ENCODE measurements at regions not wholly inside any gene's neighbourhood (a gene's known extent, or its start where the extent isn't known, plus 50 kb on each side); places are given as distances from the start of the nearest gene placed in this dataset.

- TF ChIP-seq POLR2A (IDR thresholded peaks at IDR 0.05; ENCODE audit: low read depth) (no peak), EP300 (IDR thresholded peaks at IDR 0.05) (no peak), CTCF (IDR thresholded peaks at IDR 0.05) (no peak), POLR2AphosphoS5 (IDR thresholded peaks at IDR 0.05) (no peak)
- Histone ChIP-seq H3K4me3 (no peak overlapping the region), H3K36me3 (no peaks in the 10 kb centered on the region), H3K27ac (replicated peaks in 1 of 4) (no peak overlapping the region), H3K4me1 (no peaks in the 10 kb centered on the region), H3K27me3 (no peaks in the 10 kb centered on the region), H3K9me3 (peaks cover 0 to 6% (median 0%) of the 10 kb centered on the region in 4 donors)
- DNase-seq (ENCODE audit: extremely low spot score) = no peak
- WGBS = 94% methylated on average over 2 of the region's 2 CpGs
- intact Hi-C loops (cut with DNase I) = loop anchor here (10.0 kb wide), 1 partner anchor 46 kb away; no protein-coding TSS in a partner anchor
Measured at GRCh38 chr4:65190780-65191179, 479.5 kb downstream of the EPHA5 start.

DNA sequence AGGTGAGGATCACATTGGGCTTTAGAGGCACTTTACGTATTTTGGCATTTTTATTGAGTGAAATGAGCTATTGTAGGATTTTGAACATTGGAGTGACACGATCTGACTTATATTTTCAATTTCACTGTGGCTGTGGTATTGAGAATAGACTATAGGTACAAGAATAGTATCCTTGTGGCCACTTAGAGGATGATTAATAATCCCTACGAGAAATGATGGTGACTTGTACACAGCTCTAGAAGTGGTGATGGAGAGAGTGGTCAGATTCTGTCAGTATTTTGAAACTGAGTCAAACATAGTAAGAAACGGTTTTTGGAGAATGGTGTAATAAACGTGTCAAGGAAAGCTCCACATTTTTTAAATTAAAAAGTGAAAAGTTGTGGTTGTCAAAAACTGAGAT lies 494.7 kb downstream of the EPHA5 start:
- no peaks in the 10 kb centered on the region for H3K9me3 ChIP-seq
- no peak for DNase-seq (ENCODE audit: extremely low spot score)
- intact Hi-C loops (cut with DNase I) = no loop called here
- TF ChIP-seq CTCF (IDR thresholded peaks at IDR 0.05) (no peak), EP300 (IDR thresholded peaks at IDR 0.05) (no peak), POLR2AphosphoS5 (IDR thresholded peaks at IDR 0.05) (no peak), POLR2A (IDR thresholded peaks at IDR 0.05; ENCODE audit: low read depth) (no peak)
- no peak overlapping the region for H3K27ac ChIP-seq (replicated peaks in 1 of 4)
- WGBS = 69% methylated on average over 5 of the region's 5 CpGs
- no peaks in the 10 kb centered on the region for H3K27me3 ChIP-seq
- no peak overlapping the region for H3K4me3 ChIP-seq
- no peaks in the 10 kb centered on the region for H3K36me3 ChIP-seq
- no peaks in the 10 kb centered on the region for H3K4me1 ChIP-seq

DNA sequence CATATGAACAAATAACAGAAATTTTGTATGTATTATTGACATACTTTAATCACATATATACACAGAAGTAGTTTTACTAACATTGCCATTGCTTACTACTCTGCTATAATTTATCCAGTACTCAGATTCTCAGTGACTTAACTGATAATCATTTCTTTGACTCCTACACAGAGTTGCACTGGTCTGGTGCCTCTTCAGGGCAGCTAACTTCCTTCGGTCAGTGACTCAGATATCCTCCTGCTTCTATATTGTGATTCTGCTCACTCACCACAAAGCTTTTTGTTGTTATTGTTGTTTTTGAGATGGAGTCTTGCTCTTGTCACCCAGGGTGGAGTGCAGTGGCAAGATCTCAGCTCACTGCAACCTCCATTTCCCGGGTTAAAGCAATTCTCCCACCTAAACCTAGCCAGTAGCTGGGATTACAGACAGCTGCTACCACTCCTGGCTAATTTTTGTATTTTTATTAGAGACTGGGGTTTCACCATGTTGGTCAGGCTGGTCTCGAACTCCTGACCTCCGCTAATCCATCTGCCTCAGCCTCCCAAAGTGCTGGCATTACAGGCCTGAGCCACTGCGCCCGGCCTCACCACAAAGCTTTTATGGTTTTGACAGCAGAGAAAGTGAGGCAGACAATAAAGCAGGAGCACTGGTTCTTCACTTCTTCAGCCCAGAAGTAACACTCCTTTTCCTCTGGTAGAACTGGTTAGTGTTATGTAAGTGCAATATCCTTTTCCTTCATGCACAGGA lies 499.3 kb downstream of the EPHA5 start:
- Histone ChIP-seq H3K4me1 (no peaks in the 10 kb centered on the region), H3K4me3 (no peak overlapping the region), H3K9me3 (no peaks in the 10 kb centered on the region), H3K36me3 (no peaks in the 10 kb centered on the region), H3K27ac (replicated peaks in 1 of 4) (no peak overlapping the region), H3K27me3 (no peaks in the 10 kb centered on the region)
- intact Hi-C loops (cut with DNase I) = no loop called here
- WGBS = 86% methylated on average over 6 of the region's 6 CpGs
- no peak for TF ChIP-seq EP300 (IDR thresholded peaks at IDR 0.05)
- TF ChIP-seq POLR2A (IDR thresholded peaks at IDR 0.05; ENCODE audit: low read depth) = no peak
- TF ChIP-seq POLR2AphosphoS5 (IDR thresholded peaks at IDR 0.05) = no peak
- no peak for TF ChIP-seq CTCF (IDR thresholded peaks at IDR 0.05)
- no peak for DNase-seq (ENCODE audit: extremely low spot score)

- Histone ChIP-seq H3K4me3 (no peak overlapping the region), H3K27ac (replicated peaks in 1 of 4) (no peak overlapping the region), H3K9me3 (no peaks in the 10 kb centered on the region), H3K27me3 (no peaks in the 10 kb centered on the region), H3K36me3 (no peaks in the 10 kb centered on the region), H3K4me1 (no peaks in the 10 kb centered on the region)
- 69% methylated on average over 3 of the region's 3 CpGs for whole genome bisulfite sequencing
- TF ChIP-seq CTCF (IDR thresholded peaks at IDR 0.05) (no peak), POLR2A (IDR thresholded peaks at IDR 0.05; ENCODE audit: low read depth) (no peak), POLR2AphosphoS5 (IDR thresholded peaks at IDR 0.05) (no peak), EP300 (IDR thresholded peaks at IDR 0.05) (no peak)
- no peak for DNase-seq (ENCODE audit: extremely low spot score)
- intact Hi-C loops (cut with DNase I) = no loop called here
Measured at GRCh38 chr4:65167719-65168118, 502.6 kb downstream of the EPHA5 start.

DNA sequence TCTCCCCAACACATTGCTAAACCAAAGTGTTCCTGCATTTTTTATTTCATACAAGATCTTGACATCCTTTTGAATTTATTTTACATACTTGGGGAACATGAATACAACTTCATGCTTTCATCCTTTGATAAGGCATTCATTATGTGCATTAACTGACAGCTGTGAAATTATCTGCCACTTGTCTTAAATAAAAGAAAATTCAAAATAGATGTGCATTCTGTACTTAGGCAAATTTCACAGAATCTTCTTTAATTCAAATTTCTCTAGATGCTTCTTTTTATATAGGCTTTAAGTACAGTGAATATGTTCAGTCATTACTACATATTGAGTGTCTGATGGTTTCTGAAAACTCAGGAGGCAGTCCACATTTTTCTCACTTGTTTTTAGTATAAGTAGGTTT lies 518.1 kb downstream of the EPHA5 start:
- no peak overlapping the region for H3K27ac ChIP-seq (replicated peaks in 1 of 4)
- no peaks in the 10 kb centered on the region for H3K27me3 ChIP-seq
- no peaks in the 10 kb centered on the region for H3K4me1 ChIP-seq
- no peak for TF ChIP-seq EP300 (IDR thresholded peaks at IDR 0.05)
- TF ChIP-seq POLR2AphosphoS5 (IDR thresholded peaks at IDR 0.05) = no peak
- TF ChIP-seq CTCF (IDR thresholded peaks at IDR 0.05) = no peak
- no peak for TF ChIP-seq POLR2A (IDR thresholded peaks at IDR 0.05; ENCODE audit: low read depth)
- H3K4me3 ChIP-seq = no peak overlapping the region
- no peaks in the 10 kb centered on the region for H3K36me3 ChIP-seq
- no peaks in the 10 kb centered on the region for H3K9me3 ChIP-seq
- intact Hi-C loops (cut with DNase I) = no loop called here
- no peak for DNase-seq (ENCODE audit: extremely low spot score)
